Activated CD4-positive, alpha-beta T cell treated with anti-CD3 and anti-CD28 coated beads, Interleukin-2, amount 50 U/mL, for 4 hours (primary cell): ENCODE measurements at regions not wholly inside any gene's neighbourhood (a gene's known extent, or its start where the extent isn't known, plus 50 kb on each side); places are given as distances from the start of the nearest gene placed in this dataset.

Experiments used
- DNase-seq, 2 experiments: peaks; one replicate each; pipeline ENCODE4 v3.0.0-alpha.2; 2020

GRCh38 chr4:181905708-181906107 lies 337.5 kb upstream of the TENM3 start:
- no peak for DNase-seq

GRCh38 chr4:181908168-181908567 lies 335.0 kb upstream of the TENM3 start:
- no peak for DNase-seq

GRCh38 chr4:181909368-181909767 lies 333.8 kb upstream of the TENM3 start:
- no peak for DNase-seq

GRCh38 chr4:181911420-181911819 lies 331.8 kb upstream of the TENM3 start:
- no peak for DNase-seq

- no peak for DNase-seq
These were observed 309.7 kb upstream of the TENM3 start for GRCh38 chr4:181933471-181933870.

DNA sequence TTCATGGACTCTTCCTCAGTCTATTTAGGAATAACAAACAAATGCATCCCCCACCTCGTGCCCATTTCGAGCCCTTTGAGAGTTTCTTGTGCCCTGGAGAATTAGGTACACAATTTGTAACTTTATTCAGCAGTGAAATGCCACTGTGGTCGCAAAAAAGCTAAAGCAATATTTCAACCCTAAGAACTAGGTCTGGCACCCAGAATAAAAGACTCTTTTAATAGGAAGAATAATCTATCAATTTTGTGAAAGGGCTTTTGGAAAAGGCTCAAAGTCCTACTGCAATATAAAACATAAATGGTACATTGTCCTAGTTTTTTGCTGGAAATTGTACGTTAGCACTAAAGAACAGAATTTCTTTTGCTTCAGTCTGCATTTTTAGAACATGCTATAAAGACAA lies 304.6 kb upstream of the TENM3 start:
- no peak for DNase-seq

DNA sequence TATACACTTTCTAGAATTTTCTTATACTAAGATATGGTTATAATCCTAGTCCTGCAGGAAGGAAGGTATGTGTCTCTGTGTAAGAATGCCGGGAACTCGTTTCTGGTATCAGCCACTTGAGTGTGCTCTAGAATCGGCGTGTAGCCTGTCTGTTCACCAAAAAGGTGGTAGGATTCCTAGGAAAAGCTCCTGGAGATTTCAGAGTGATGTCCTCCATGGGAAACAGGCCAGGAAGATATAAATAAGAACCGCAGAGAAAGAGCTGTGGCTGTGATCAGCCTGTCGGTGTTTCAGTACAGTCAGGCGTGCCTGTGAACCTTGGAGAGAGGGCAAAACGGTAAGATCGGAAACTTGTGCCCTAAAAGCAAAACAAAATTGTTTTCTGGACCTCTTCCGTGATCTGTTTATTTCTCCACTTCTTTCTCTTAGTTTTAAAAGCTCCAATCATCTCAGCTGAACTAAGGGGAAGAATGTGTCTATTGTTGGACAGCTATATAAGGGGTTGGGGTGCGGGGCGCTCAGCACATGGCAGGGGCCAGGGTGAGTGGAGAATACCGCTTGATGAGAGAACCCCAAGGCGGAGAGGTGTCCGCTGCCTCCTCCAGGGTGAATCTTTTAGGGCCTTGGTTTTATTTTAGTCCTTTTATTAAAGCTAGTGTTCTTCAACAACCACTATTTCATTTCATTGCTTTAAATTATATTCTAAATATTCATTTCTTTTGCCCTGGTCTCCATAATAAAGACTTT lies 303.8 kb upstream of the TENM3 start:
- DNase-seq: no peak

- no peak for DNase-seq
These were observed 298.7 kb upstream of the TENM3 start for GRCh38 chr4:181944527-181944926.

DNA sequence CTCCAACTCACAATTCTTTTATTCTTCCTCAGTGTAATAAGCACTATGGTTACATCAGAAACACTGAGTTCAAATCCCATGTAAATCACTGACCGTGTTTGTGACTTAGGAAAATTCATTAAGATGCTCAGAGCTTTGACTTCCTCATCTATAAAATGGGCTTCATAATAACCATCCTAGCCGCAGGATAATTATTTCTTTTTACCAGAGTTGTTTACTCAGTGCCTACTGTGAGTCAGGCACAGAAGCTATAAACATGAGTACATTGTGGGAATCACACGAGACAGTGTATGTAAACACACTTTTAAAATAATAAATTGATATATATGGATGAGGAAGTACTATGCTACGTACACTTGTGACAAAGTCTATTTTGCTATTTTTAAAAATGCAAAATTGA lies 296.3 kb upstream of the TENM3 start:
- no peak for DNase-seq

DNA sequence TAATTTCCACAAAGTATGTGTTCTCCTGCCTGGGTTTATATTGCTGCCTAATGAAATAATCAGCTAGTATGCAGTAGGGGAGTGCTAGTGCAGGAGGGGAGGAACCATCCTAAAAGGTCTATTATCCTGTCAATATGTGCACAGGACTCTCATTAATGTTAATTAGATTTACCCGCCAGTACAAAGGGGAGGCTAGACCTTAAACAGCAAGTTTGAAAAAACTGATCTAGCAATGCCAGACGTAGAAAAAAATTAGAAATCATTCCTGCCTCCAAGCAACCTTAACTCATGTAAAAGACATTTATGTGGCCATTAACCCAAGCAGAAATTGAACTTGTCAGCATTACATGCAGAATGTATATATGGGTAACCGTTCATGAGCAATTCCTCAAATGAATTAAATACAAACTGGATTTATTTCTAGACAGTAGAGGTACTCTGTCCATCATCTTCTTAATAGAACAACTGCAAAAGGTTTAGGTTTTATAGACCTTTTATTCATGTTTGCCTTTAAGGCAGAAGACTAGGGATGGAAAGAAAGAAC lies 294.3 kb upstream of the TENM3 start:
- DNase-seq: no peak

GRCh38 chr4:181949704-181950312 lies 293.4 kb upstream of the TENM3 start:
- no peak for DNase-seq

- no peak for DNase-seq
These were observed 292.7 kb upstream of the TENM3 start for GRCh38 chr4:181950372-181951127.

GRCh38 chr4:181951265-181951664 lies 291.9 kb upstream of the TENM3 start:
- no peak for DNase-seq

DNA sequence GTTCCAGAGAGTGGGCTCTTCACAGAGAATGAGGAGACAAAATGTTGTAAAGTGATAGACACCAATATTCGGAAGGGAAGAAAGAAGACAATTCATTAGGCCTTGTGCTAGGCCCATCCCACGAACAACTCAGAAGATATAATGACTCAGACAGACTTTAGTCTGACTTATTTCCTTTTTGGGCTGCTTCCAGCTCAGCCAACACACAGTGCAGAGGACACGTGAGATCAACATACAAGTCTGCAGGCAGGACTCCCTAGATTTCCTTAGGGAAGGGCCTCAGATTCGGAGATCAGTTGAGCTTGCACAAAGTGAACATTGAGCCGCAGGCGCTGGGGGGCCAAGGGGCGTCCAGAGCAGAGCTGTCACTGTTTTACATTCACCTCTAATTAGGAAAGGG lies 290.7 kb upstream of the TENM3 start:
- DNase-seq: no peak

- DNase-seq: no peak
These were observed 286.7 kb upstream of the TENM3 start for GRCh38 chr4:181956512-181956911.

- no peak for DNase-seq
These were observed 286.1 kb upstream of the TENM3 start for GRCh38 chr4:181957088-181957487.

- DNase-seq: no peak
These were observed 284.8 kb upstream of the TENM3 start for GRCh38 chr4:181958446-181958845.

- no peak for DNase-seq
These were observed 284.1 kb upstream of the TENM3 start for GRCh38 chr4:181959121-181959520.

DNA sequence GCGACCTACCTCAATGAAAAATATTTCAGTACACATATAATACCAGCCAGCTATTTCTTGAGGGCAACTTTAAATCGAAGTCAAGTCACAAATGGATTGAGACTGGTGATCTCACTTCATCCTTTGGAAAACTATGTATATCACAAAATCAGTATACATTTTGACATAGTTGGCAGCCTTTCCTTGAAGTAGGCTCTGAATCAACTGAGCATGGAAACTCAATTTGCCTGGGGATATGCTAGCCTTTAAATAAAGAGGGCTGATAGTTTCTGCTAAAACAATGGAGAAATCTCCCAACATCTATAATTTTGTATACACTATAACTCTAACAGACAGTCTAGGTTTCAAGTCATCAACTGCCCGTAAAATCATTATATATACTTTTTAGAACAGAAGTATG lies 282.8 kb upstream of the TENM3 start:
- no peak for DNase-seq

DNA sequence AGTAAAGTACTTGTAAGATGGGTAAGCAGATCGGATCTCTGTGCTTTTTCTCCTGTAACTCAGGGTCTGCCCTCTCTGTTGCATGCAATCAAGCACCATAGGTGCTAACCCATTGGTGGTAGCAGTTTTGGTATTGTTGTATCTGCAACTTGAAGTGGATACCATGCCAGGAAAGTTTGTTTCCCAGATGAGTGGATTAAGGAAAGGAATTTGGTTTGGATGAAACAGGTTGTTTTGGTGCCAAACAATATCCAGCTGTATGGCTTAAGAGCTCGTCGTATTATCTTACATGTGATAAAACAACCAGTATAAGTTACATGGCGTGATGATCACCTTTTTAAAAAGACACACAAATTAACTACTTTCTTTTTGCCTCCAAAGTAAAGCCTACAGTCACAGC lies 280.9 kb upstream of the TENM3 start:
- DNase-seq: no peak

GRCh38 chr4:181964731-181965130 lies 278.5 kb upstream of the TENM3 start:
- DNase-seq: no peak

DNA sequence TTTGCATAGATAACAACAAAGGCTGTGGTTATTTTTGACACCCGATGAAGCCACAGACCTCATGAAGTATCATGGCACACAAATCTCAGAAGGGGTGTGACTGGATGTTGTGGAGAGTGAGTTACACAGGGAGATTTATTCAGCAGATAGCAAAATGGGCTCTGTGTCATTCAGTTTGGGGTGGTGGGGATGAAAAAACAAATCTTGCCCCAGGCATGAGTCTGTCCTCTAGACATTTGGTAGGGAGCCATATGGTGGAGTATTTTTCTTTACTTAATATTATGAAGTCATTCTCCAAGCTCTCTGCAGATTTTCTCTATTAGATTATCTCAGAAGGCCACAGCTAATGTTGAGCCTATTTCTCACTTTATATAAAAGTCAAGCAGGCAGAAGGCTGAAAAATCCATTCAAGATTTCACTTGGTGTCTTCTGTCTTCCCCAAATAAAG lies 277.1 kb upstream of the TENM3 start:
- DNase-seq: no peak

DNA sequence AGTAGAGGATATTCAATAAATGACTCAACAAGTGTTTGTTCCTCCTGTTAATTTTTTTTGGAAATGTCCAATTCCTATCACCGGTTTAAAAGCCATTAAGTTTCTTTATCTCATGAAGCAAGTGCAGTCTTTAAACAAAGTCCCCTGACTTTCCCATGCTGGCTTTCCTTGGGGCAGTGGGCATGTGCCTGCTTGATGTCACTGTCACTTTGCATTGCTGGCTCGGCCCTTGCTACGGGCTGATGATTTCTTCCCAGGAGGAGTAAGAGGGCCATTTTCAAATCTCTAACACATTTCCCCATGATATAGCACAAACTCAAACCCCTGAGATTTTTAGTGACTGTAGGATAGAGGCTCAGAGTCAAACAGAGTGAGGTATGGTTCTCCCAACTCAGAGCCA lies 275.8 kb upstream of the TENM3 start:
- DNase-seq: no peak

DNA sequence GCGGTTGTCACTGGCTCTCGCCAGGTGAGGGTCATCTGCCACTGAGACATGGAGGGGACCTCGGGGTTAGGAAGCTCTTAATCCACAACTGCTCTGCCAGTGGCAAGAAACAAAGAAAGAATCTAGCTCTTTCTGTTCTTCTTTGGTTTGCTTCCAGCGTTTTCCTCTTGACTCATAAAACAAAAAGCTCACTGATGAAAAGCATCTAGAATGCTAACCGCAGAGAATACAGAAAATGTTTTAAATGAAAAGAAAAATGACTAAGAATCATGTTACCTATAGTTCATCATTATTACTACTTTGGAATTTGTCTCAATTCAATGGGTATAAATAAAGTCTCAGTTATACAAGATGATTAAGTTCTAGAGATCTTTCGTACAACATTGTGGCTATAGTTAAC lies 274.8 kb upstream of the TENM3 start:
- no peak for DNase-seq
